K562 (cell line): ENCODE measurements at regions not wholly inside any gene's neighbourhood (a gene's known extent, or its start where the extent isn't known, plus 50 kb on each side); places are given as distances from the start of the nearest gene placed in this dataset.

Experiments
- PHF8 ChIP-seq: fragments of 200-600 bp; sonication (generic); IDR thresholded peaks from 2 replicates; pipeline ENCODE4 v1.6.1; 2012; ENCODE audit warnings: mixed run types, mild to moderate bottlenecking, inconsistent platforms, low read length, moderate library complexity, borderline replicate concordance
- RBM14 ChIP-seq: fragments of 200-400 bp; formaldehyde crosslinking; IDR thresholded peaks from 2 replicates; pipeline ENCODE4 v1.6.1; 2018; ENCODE audit warnings: low read depth, mild to moderate bottlenecking, low read length, moderate library complexity, borderline replicate concordance; ENCODE audit not compliant: insufficient read depth
- TGIF2 ChIP-seq: sonication (generic); formaldehyde crosslinking; IDR thresholded peaks from 2 replicates; pipeline ENCODE4 v1.8.1; 2022; ENCODE audit warnings: mild to moderate bottlenecking, missing genetic modification reagents, moderate library complexity
- THRAP3 ChIP-seq: fragments of 450-650 bp; IDR thresholded peaks from 2 replicates; pipeline ENCODE4 v1.6.1; 2016; ENCODE audit warnings: mild to moderate bottlenecking, inconsistent platforms, borderline replicate concordance
- ZC3H11A ChIP-seq: IDR thresholded peaks from 2 replicates; pipeline ENCODE4 v1.6.1; 2012; ENCODE audit warnings: low read depth, low read length, improper control_type of control experiment
- ZKSCAN8 ChIP-seq: fragments of 200-800 bp; sonication (Bioruptor generic); IDR thresholded peaks from 2 replicates; pipeline ENCODE4 v1.6.1; 2016; ENCODE audit warnings: missing genetic modification characterization, missing compliant biosample characterization
- ZNF124 ChIP-seq: sonication (generic); formaldehyde crosslinking; IDR thresholded peaks from 2 replicates; pipeline ENCODE4 v1.8.1; 2022; ENCODE audit warnings: missing genetic modification reagents
- ZNF511 ChIP-seq: sonication (generic); formaldehyde crosslinking; IDR thresholded peaks from 2 replicates; pipeline ENCODE4 v1.8.0; 2022; ENCODE audit warnings: mild to moderate bottlenecking, missing genetic modification reagents
- TF ChIP-seq, protein P1 (sequence below): fragments of 200-600 bp; sonication (generic); IDR thresholded peaks from one replicate; pipeline ENCODE4 v1.6.1; 2012; ENCODE audit warnings: mild to moderate bottlenecking, low read depth, low read length, inconsistent platforms
- TF ChIP-seq, protein P2 (sequence below): fragments of 450-650 bp; IDR thresholded peaks from 2 replicates; pipeline ENCODE4 v1.6.1; 2017; ENCODE audit warnings: antibody characterized with exemption
- TF ChIP-seq, protein P3 (sequence below): IDR thresholded peaks from 2 replicates; pipeline ENCODE4 v1.6.1; 2012; ENCODE audit warnings: low read depth, low read length, improper control_type of control experiment, borderline replicate concordance

DNA sequence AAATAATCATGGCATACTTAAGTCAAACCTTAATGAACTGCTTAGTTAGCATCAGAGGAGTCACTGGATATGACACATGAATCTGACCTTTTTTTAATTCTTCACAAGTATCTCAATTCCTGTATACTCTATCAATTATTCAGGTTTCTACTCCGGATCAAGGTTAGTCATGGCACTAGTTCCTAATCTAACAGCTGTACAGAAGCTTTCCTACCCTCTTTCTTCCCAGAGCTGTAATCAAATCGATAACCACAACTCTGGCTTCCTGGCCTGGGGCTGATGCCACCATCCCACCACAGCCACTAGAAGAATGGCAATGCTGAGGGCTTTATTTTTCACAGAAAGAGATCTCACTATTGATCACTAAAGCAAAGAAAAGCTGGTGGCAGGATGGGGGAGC is 718.5 kb downstream of the SMARCA1 start (continued):
- TF ChIP-seq, protein P1, sequence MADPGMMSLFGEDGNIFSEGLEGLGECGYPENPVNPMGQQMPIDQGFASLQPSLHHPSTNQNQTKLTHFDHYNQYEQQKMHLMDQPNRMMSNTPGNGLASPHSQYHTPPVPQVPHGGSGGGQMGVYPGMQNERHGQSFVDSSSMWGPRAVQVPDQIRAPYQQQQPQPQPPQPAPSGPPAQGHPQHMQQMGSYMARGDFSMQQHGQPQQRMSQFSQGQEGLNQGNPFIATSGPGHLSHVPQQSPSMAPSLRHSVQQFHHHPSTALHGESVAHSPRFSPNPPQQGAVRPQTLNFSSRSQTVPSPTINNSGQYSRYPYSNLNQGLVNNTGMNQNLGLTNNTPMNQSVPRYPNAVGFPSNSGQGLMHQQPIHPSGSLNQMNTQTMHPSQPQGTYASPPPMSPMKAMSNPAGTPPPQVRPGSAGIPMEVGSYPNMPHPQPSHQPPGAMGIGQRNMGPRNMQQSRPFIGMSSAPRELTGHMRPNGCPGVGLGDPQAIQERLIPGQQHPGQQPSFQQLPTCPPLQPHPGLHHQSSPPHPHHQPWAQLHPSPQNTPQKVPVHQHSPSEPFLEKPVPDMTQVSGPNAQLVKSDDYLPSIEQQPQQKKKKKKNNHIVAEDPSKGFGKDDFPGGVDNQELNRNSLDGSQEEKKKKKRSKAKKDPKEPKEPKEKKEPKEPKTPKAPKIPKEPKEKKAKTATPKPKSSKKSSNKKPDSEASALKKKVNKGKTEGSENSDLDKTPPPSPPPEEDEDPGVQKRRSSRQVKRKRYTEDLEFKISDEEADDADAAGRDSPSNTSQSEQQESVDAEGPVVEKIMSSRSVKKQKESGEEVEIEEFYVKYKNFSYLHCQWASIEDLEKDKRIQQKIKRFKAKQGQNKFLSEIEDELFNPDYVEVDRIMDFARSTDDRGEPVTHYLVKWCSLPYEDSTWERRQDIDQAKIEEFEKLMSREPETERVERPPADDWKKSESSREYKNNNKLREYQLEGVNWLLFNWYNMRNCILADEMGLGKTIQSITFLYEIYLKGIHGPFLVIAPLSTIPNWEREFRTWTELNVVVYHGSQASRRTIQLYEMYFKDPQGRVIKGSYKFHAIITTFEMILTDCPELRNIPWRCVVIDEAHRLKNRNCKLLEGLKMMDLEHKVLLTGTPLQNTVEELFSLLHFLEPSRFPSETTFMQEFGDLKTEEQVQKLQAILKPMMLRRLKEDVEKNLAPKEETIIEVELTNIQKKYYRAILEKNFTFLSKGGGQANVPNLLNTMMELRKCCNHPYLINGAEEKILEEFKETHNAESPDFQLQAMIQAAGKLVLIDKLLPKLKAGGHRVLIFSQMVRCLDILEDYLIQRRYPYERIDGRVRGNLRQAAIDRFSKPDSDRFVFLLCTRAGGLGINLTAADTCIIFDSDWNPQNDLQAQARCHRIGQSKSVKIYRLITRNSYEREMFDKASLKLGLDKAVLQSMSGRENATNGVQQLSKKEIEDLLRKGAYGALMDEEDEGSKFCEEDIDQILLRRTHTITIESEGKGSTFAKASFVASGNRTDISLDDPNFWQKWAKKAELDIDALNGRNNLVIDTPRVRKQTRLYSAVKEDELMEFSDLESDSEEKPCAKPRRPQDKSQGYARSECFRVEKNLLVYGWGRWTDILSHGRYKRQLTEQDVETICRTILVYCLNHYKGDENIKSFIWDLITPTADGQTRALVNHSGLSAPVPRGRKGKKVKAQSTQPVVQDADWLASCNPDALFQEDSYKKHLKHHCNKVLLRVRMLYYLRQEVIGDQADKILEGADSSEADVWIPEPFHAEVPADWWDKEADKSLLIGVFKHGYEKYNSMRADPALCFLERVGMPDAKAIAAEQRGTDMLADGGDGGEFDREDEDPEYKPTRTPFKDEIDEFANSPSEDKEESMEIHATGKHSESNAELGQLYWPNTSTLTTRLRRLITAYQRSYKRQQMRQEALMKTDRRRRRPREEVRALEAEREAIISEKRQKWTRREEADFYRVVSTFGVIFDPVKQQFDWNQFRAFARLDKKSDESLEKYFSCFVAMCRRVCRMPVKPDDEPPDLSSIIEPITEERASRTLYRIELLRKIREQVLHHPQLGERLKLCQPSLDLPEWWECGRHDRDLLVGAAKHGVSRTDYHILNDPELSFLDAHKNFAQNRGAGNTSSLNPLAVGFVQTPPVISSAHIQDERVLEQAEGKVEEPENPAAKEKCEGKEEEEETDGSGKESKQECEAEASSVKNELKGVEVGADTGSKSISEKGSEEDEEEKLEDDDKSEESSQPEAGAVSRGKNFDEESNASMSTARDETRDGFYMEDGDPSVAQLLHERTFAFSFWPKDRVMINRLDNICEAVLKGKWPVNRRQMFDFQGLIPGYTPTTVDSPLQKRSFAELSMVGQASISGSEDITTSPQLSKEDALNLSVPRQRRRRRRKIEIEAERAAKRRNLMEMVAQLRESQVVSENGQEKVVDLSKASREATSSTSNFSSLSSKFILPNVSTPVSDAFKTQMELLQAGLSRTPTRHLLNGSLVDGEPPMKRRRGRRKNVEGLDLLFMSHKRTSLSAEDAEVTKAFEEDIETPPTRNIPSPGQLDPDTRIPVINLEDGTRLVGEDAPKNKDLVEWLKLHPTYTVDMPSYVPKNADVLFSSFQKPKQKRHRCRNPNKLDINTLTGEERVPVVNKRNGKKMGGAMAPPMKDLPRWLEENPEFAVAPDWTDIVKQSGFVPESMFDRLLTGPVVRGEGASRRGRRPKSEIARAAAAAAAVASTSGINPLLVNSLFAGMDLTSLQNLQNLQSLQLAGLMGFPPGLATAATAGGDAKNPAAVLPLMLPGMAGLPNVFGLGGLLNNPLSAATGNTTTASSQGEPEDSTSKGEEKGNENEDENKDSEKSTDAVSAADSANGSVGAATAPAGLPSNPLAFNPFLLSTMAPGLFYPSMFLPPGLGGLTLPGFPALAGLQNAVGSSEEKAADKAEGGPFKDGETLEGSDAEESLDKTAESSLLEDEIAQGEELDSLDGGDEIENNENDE, result no peak
- no peak for TF ChIP-seq ZNF124 (CRISPR knock-in tag)
- TF ChIP-seq PHF8, result no peak
- TF ChIP-seq, protein P2, sequence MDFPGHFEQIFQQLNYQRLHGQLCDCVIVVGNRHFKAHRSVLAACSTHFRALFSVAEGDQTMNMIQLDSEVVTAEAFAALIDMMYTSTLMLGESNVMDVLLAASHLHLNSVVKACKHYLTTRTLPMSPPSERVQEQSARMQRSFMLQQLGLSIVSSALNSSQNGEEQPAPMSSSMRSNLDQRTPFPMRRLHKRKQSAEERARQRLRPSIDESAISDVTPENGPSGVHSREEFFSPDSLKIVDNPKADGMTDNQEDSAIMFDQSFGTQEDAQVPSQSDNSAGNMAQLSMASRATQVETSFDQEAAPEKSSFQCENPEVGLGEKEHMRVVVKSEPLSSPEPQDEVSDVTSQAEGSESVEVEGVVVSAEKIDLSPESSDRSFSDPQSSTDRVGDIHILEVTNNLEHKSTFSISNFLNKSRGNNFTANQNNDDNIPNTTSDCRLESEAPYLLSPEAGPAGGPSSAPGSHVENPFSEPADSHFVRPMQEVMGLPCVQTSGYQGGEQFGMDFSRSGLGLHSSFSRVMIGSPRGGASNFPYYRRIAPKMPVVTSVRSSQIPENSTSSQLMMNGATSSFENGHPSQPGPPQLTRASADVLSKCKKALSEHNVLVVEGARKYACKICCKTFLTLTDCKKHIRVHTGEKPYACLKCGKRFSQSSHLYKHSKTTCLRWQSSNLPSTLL, result no peak
- no peak for TF ChIP-seq ZNF511 (CRISPR knock-in tag)
- TF ChIP-seq TGIF2, result no peak
- no peak for TF ChIP-seq ZKSCAN8
- no peak for TF ChIP-seq RBM14
- TF ChIP-seq, protein P3, sequence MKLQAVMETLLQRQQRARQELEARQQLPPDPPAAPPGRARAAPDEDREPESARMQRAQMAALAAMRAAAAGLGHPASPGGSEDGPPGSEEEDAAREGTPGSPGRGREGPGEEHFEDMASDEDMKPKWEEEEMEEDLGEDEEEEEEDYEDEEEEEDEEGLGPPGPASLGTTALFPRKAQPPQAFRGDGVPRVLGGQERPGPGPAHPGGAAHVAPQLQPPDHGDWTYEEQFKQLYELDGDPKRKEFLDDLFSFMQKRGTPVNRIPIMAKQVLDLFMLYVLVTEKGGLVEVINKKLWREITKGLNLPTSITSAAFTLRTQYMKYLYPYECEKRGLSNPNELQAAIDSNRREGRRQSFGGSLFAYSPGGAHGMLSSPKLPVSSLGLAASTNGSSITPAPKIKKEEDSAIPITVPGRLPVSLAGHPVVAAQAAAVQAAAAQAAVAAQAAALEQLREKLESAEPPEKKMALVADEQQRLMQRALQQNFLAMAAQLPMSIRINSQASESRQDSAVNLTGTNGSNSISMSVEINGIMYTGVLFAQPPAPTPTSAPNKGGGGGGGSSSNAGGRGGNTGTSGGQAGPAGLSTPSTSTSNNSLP, result no peak
- TF ChIP-seq THRAP3, result no peak
- TF ChIP-seq ZC3H11A, result no peak
